ENCODE measurements at regions not wholly inside any gene's neighbourhood (a gene's known extent, or its start where the extent isn't known, plus 50 kb on each side); places are given as distances from the start of the nearest gene placed in this dataset.

GRCh38 chr18:27688581-27688980 lies 488.3 kb downstream of the CDH2 start:
- Mint-ChIP-seq H3K27ac (no peak overlapping the region), H3K4me3 (no peak overlapping the region), H3K36me3 (ENCODE audit: low read depth) (peaks cover 7% of the 10 kb centered on the region; the same call in 1 of the 2 replicates), H3K9me3 (peaks cover 13% of the 10 kb centered on the region), H3K27me3 (ENCODE audit: insufficient read depth) (0 out of 2 replicates have a peak, but pooled peaks cover 4% of the 10 kb centered on the region), H3K4me1 (ENCODE audit: low read depth) (peaks cover 12% of the 10 kb centered on the region)
- no peak for DNase-seq
- TF ChIP-seq, protein P1, sequence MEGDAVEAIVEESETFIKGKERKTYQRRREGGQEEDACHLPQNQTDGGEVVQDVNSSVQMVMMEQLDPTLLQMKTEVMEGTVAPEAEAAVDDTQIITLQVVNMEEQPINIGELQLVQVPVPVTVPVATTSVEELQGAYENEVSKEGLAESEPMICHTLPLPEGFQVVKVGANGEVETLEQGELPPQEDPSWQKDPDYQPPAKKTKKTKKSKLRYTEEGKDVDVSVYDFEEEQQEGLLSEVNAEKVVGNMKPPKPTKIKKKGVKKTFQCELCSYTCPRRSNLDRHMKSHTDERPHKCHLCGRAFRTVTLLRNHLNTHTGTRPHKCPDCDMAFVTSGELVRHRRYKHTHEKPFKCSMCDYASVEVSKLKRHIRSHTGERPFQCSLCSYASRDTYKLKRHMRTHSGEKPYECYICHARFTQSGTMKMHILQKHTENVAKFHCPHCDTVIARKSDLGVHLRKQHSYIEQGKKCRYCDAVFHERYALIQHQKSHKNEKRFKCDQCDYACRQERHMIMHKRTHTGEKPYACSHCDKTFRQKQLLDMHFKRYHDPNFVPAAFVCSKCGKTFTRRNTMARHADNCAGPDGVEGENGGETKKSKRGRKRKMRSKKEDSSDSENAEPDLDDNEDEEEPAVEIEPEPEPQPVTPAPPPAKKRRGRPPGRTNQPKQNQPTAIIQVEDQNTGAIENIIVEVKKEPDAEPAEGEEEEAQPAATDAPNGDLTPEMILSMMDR (IDR thresholded peaks at IDR 0.05), result no peak

GRCh38 chr18:27687351-27687979 lies 489.5 kb downstream of the CDH2 start:
- Mint-ChIP-seq H3K27me3 (ENCODE audit: insufficient read depth) (peaks cover 7% of the 10 kb centered on the region; the same call in 1 of the 2 replicates), H3K36me3 (ENCODE audit: low read depth) (peaks cover 7% of the 10 kb centered on the region; the same call in 1 of the 2 replicates), H3K9me3 (peaks cover 13% of the 10 kb centered on the region), H3K4me3 (no peak overlapping the region), H3K27ac (no peak overlapping the region), H3K4me1 (ENCODE audit: low read depth) (peaks cover 12% of the 10 kb centered on the region)
- TF ChIP-seq, protein P1 (IDR thresholded peaks at IDR 0.05), result no peak
- DNase-seq, result no peak

DNA sequence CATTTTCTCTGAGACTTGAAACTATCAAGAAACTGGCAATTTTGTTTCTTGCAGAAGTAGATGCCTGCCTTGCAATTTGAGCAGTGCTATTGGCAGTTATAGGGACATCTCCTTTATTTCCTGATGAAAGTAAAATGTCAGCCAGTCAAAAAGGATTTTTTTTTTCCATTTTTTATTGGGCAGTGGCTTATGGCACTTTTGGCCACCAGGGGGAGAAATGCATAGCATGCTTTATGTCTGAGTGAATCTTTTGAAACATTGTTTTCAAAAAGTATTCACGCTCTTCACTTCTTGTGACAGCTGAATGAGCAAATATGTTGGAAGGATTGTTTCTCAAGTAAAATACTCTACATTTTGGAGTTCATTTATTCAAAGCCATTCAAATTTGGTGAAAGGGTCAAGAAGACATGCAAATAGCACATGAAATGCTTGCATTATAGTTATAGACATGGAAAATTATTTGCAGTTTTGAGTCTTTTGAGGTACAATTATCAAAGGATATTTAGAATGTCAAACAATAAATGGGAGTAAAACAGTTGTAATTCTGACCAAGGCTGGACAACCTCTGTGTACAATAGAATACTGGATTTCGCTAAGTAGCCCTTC lies 491.0 kb downstream of the CDH2 start:
- peaks cover 7% of the 10 kb centered on the region; the same call in 1 of the 2 replicates for H3K27me3 Mint-ChIP-seq (ENCODE audit: insufficient read depth)
- TF ChIP-seq, protein P1 (IDR thresholded peaks at IDR 0.05), result peak; percentile 98
- no peak overlapping the region for H3K4me3 Mint-ChIP-seq
- H3K36me3 Mint-ChIP-seq (ENCODE audit: low read depth), result peaks cover 7% of the 10 kb centered on the region; the same call in 1 of the 2 replicates
- H3K9me3 Mint-ChIP-seq, result peaks cover 13% of the 10 kb centered on the region
- peaks cover 19% of the 10 kb centered on the region for H3K4me1 Mint-ChIP-seq (ENCODE audit: low read depth)
- no peak overlapping the region for H3K27ac Mint-ChIP-seq
- DNase-seq, result peak; percentile 22

DNA sequence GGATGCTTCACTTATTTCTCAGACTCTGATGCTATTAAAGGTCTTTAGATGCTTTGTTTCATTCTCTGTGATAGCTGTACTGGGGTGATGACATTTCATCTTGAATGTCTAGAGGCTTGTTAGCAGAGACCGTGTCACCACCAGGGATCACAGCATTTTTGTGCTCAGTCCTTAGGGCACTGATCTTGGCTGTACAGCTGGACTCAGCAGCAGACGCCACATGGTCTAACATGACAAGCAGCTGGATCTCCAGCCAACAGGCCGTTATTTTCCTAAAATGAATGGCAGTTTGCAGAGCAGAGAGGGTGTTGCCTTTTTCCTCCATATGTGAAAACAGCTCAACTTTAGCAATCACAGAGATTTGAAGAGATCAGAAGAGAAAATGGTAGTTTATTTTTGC lies 491.8 kb downstream of the CDH2 start:
- H3K9me3 Mint-ChIP-seq, result peaks cover 13% of the 10 kb centered on the region
- TF ChIP-seq, protein P1 (IDR thresholded peaks at IDR 0.05), result no peak
- H3K4me1 Mint-ChIP-seq (ENCODE audit: low read depth), result peaks cover 19% of the 10 kb centered on the region
- H3K27ac Mint-ChIP-seq, result no peak overlapping the region
- no peak for DNase-seq
- peaks cover 7% of the 10 kb centered on the region; the same call in 1 of the 2 replicates for H3K36me3 Mint-ChIP-seq (ENCODE audit: low read depth)
- H3K4me3 Mint-ChIP-seq, result no peak overlapping the region
- peaks cover 11% of the 10 kb centered on the region; the same call in 1 of the 2 replicates for H3K27me3 Mint-ChIP-seq (ENCODE audit: insufficient read depth)

DNA sequence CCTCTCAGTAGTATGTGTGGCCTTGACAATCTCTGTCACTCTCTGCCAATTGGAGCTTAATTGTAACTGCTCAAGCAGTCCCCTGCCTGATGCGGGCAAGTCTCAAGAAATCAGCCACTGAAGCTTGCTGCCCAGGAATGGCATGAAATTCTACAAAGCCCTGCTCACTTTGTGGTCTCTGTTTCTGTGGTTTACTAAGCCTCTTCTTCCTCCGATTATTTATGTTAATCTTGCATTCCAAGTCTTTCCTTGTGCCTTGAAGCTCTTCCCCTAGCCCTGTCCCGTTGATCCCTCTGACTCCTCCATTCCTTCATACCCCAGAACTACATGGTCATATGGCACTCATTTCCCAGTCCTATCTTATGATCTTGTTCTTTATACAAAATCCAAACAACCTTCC lies 489.3 kb upstream of the CHST9 start:
- TF ChIP-seq, protein P1 (IDR thresholded peaks at IDR 0.05), result no peak
- Mint-ChIP-seq H3K36me3 (ENCODE audit: low read depth) (no peaks in the 10 kb centered on the region), H3K9me3 (peaks cover 9% of the 10 kb centered on the region; the same call in 1 of the 2 replicates), H3K4me3 (no peak overlapping the region), H3K27me3 (ENCODE audit: insufficient read depth) (peaks cover 4% of the 10 kb centered on the region), H3K27ac (no peak overlapping the region), H3K4me1 (ENCODE audit: low read depth) (peaks cover 9% of the 10 kb centered on the region)
- DNase-seq, result no peak
